Erythroblast (primary cell): ENCODE measurements at regions not wholly inside any gene's neighbourhood (a gene's known extent, or its start where the extent isn't known, plus 50 kb on each side); places are given as distances from the start of the nearest gene placed in this dataset.

Experiments used
- GATA1 ChIP-seq: IDR thresholded peaks from 2 replicates; pipeline ENCODE4 v1.6.1; 2011; ENCODE audit warnings: low read depth, mild to moderate bottlenecking, control low read depth, low read length, moderate library complexity
- POLR2A ChIP-seq: IDR thresholded peaks from 2 replicates; pipeline ENCODE4 v1.6.1; 2011; ENCODE audit warnings: mild to moderate bottlenecking, low read length

DNA sequence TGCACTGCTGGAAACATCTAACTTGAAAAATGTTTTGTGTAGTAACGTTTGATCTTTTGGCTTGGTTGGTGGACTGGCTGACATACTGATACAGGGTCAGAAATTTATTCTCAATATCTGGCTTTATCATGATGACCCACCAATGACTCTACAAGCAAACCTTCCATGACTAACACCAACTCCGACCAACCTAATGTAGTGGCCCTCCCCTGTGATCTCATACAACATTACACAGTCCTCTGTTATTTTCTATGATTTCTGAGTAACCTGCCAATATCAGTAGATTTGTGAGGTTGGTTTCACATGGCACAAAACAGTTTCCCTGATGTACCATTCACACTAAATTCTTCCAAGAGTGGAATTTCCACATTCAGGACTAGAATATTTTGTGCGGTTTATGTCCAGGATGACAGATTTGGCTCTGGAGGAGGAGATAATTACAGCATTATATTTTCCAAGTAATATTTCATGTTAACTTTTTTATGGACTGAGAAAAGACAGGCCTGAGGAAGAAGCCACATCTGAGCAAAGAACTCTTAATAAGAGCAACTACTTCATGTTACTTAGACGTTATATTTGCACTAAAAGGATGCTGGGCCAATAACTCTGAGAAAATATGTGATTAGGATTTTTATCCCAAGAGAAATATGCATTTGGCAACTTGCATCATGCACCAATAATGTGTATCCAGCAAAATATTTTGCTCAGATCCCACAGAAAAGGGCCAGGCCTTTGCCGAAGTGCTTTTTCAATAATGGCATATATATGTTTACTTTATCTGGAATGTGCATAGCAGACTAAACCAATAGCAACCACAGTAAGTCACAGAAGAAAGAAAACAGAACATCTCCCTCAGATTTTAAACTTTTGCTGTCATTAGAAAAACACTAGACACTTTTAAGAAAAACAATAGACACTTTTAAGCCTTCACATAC is 273.4 kb downstream of the KCNN2 start:
- no peak for TF ChIP-seq POLR2A
- TF ChIP-seq GATA1 = no peak
